H9 (cell line): ENCODE measurements at regions not wholly inside any gene's neighbourhood (a gene's known extent, or its start where the extent isn't known, plus 50 kb on each side); places are given as distances from the start of the nearest gene placed in this dataset.

ENCODE experiments used
- DNase-seq: peaks from one replicate; pipeline ENCODE4 v3.0.0-alpha.2; 2017
- H2AFZ ChIP-seq: one replicate; pipeline ENCODE4 v1.6.1; 2013; ENCODE audit warnings: mild to moderate bottlenecking, low read length, control low read depth, moderate library complexity
- H2AK5ac ChIP-seq: 2 replicates; pipeline ENCODE4 v1.6.1; 2013; ENCODE audit warnings: low read length, control low read depth, mixed read lengths; ENCODE audit not compliant: insufficient read length
- H2BK120ac ChIP-seq: one replicate; pipeline ENCODE4 v1.6.1; 2013; ENCODE audit warnings: low read depth, mild to moderate bottlenecking, low read length, control low read depth, inconsistent platforms; ENCODE audit not compliant: poor library complexity, severe bottlenecking
- H2BK12ac ChIP-seq: 2 replicates; pipeline ENCODE4 v1.6.1; 2013; ENCODE audit warnings: low read length, control low read depth, mixed read lengths, low read depth; ENCODE audit not compliant: insufficient read length
- H2BK15ac ChIP-seq: 2 replicates; pipeline ENCODE4 v1.6.1; 2013; ENCODE audit warnings: low read depth, low read length, control low read depth
- H2BK20ac ChIP-seq: one replicate; pipeline ENCODE4 v1.6.1; 2013; ENCODE audit warnings: low read depth, mild to moderate bottlenecking, low read length, control low read depth, inconsistent platforms; ENCODE audit not compliant: poor library complexity, severe bottlenecking
- H2BK5ac ChIP-seq: 2 replicates; pipeline ENCODE4 v1.6.1; 2013; ENCODE audit warnings: low read length, control low read depth, mixed read lengths; ENCODE audit not compliant: insufficient read length
- H3K14ac ChIP-seq: 2 replicates; pipeline ENCODE4 v1.6.1; 2013; ENCODE audit warnings: low read length, control low read depth; ENCODE audit not compliant: insufficient read depth
- H3K18ac ChIP-seq: 2 replicates; pipeline ENCODE4 v1.6.1; 2013; ENCODE audit warnings: low read depth, mild to moderate bottlenecking, mixed read lengths, low read length, control low read depth; ENCODE audit not compliant: insufficient read length
- H3K23ac ChIP-seq: 2 replicates; pipeline ENCODE4 v1.6.1; 2013; ENCODE audit warnings: low read length, control low read depth, mixed read lengths, low read depth; ENCODE audit not compliant: insufficient read length
- H3K23me2 ChIP-seq: 2 replicates; pipeline ENCODE4 v1.6.1; 2013; ENCODE audit warnings: low read depth, mild to moderate bottlenecking, mixed read lengths, low read length, control low read depth; ENCODE audit not compliant: insufficient read length, poor library complexity, severe bottlenecking
- H3K27ac ChIP-seq: 2 replicates; pipeline ENCODE4 v1.5.1; 2013; ENCODE audit warnings: low read length, control low read depth, mixed read lengths, low read depth; ENCODE audit not compliant: insufficient read length
- H3K27me3 ChIP-seq: 2 replicates; pipeline ENCODE4 v1.6.1; 2013; ENCODE audit warnings: low read length, control low read depth, inconsistent platforms; ENCODE audit not compliant: insufficient read depth
- H3K4ac ChIP-seq: 2 replicates; pipeline ENCODE4 v1.6.1; 2013; ENCODE audit warnings: low read depth, mild to moderate bottlenecking, control low read depth, inconsistent platforms, low read length, moderate library complexity
- H3K4me1 ChIP-seq: 2 replicates; pipeline ENCODE4 v1.6.1; 2013; ENCODE audit warnings: low read length, control low read depth, inconsistent platforms; ENCODE audit not compliant: insufficient read depth
- H3K4me2 ChIP-seq: 2 replicates; pipeline ENCODE4 v1.6.1; 2013; ENCODE audit warnings: low read length, control low read depth, mixed read lengths; ENCODE audit not compliant: insufficient read length, insufficient read depth
- H3K56ac ChIP-seq: 2 replicates; pipeline ENCODE4 v1.6.1; 2013; ENCODE audit warnings: low read depth, mild to moderate bottlenecking, mixed read lengths, low read length, control low read depth; ENCODE audit not compliant: insufficient read length
- H3K79me1 ChIP-seq: 2 replicates; pipeline ENCODE4 v1.6.1; 2013; ENCODE audit warnings: low read depth, mild to moderate bottlenecking, moderate library complexity, low read length, control low read depth, inconsistent platforms; ENCODE audit not compliant: insufficient read depth, poor library complexity, severe bottlenecking
- H3K79me2 ChIP-seq: 2 replicates; pipeline ENCODE4 v1.6.1; 2013; ENCODE audit warnings: low read length, control low read depth, inconsistent platforms; ENCODE audit not compliant: insufficient read depth
- H3K9ac ChIP-seq: 2 replicates; pipeline ENCODE4 v1.6.1; 2013; ENCODE audit warnings: low read length, control low read depth, mixed read lengths; ENCODE audit not compliant: insufficient read length; ENCODE audit errors: extremely low read depth
- H3K9me3 ChIP-seq: one replicate; pipeline ENCODE4 v1.6.1; 2013; ENCODE audit warnings: low read depth, low read length, inconsistent platforms; ENCODE audit not compliant: control insufficient read depth
- H3T11ph ChIP-seq: one replicate; pipeline ENCODE4 v1.6.1; 2013; ENCODE audit warnings: mild to moderate bottlenecking, low read length, control low read depth, inconsistent platforms
- H4K20me1 ChIP-seq: one replicate; pipeline ENCODE4 v1.6.1; 2013; ENCODE audit not compliant: control insufficient read depth, insufficient read length, insufficient read depth
- H4K5ac ChIP-seq: 2 replicates; pipeline ENCODE4 v1.6.1; 2013; ENCODE audit warnings: low read depth, mild to moderate bottlenecking, mixed read lengths, low read length, control low read depth; ENCODE audit not compliant: insufficient read length
- H4K8ac ChIP-seq: replicated peaks from 2 replicates; pipeline ENCODE4 v1.6.1; 2013; ENCODE audit warnings: low read length, control low read depth, mixed read lengths, low read depth; ENCODE audit not compliant: insufficient read length
- H4K91ac ChIP-seq: 2 replicates; pipeline ENCODE4 v1.6.1; 2013; ENCODE audit warnings: low read depth, mild to moderate bottlenecking, moderate library complexity, mixed read lengths, low read length, control low read depth; ENCODE audit not compliant: insufficient read length
- H3K27ac Mint-ChIP-seq, 3 experiments: 2 replicates in 2 of 3; 3 replicates in 1 of 3; pipeline ENCODE4 v1.8.0; 2020 to 2021; ENCODE audit warnings: mixed read lengths in 3 of 3, mild to moderate bottlenecking in 1 of 3, moderate library complexity in 1 of 3
- H3K27me3 Mint-ChIP-seq: 2 replicates; pipeline ENCODE4 v1.8.0; 2021; ENCODE audit warnings: low read depth, mild to moderate bottlenecking, moderate library complexity, mixed read lengths
- H3K36me3 Mint-ChIP-seq, 3 experiments: 2 replicates in 2 of 3; 3 replicates in 1 of 3; pipeline ENCODE4 v1.8.0; 2020 to 2021; ENCODE audit warnings: low read depth in 3 of 3, mixed read lengths in 3 of 3; ENCODE audit not compliant: insufficient read depth in 1 of 3
- H3K4me1 Mint-ChIP-seq, 2 experiments: 2 replicates each; pipeline ENCODE4 v1.8.0; 2020; ENCODE audit warnings: mixed read lengths in 2 of 2
- H3K4me3 Mint-ChIP-seq, 2 experiments: 2 replicates in 1 of 2; 3 replicates in 1 of 2; pipeline ENCODE4 v1.8.0; 2020 to 2021; ENCODE audit warnings: mild to moderate bottlenecking in 2 of 2, mixed read lengths in 2 of 2, moderate library complexity in 1 of 2
- H3K9me3 Mint-ChIP-seq, 2 experiments: 2 replicates in 1 of 2; 3 replicates in 1 of 2; pipeline ENCODE4 v1.8.0; 2020; ENCODE audit warnings: mild to moderate bottlenecking in 2 of 2, mixed read lengths in 2 of 2, moderate library complexity in 1 of 2
- CTCF ChIP-seq: fragments of 200-600 bp; sonication (generic); conservative IDR thresholded peaks from 3 replicates; pipeline ENCODE4 v1.8.0; 2021; ENCODE audit warnings: antibody characterized with exemption, mild to moderate bottlenecking
- WGBS: extraction: QIAGEN DNeasy Blood & Tissue Kit; methylation state at CpG from one replicate; pipeline ENCODE4 v1.1.7; 2013; ENCODE audit warnings: missing lambda C conversion rate, low lambda C conversion rate, mixed read lengths; ENCODE audit not compliant: insufficient read length; ENCODE audit errors: extremely low coverage; 5-methylcytosine and 5-hydroxymethylcytosine counted together

GRCh38 chr15:94793641-94794040, 562.3 kb downstream of the MCTP2 start:
- no peaks in the 10 kb centered on the region for H3K4me1 ChIP-seq
- peaks cover 0 to 8% (median 2%) of the 10 kb centered on the region in 3 experiments; a peak in 4 of 7 replicates for H3K36me3 Mint-ChIP-seq
- no peak overlapping the region for H2BK120ac ChIP-seq
- H2BK12ac ChIP-seq = no peak overlapping the region
- H3K4me3 Mint-ChIP-seq = no peak overlapping the region
- H3K9ac ChIP-seq = no peak overlapping the region
- no peak overlapping the region for H2AFZ ChIP-seq
- no peak overlapping the region for H3K4ac ChIP-seq
- H3K56ac ChIP-seq = no peak overlapping the region
- H2BK5ac ChIP-seq = no peak overlapping the region
- no peak overlapping the region for H3K18ac ChIP-seq
- H3K79me1 ChIP-seq = no peaks in the 10 kb centered on the region
- H3K23me2 ChIP-seq = no peaks in the 10 kb centered on the region
- no peak overlapping the region for H3K27ac ChIP-seq
- no peak overlapping the region for H2BK15ac ChIP-seq
- H3K14ac ChIP-seq = no peak overlapping the region
- no peak overlapping the region for H2AK5ac ChIP-seq
- DNase-seq = no peak
- no CpG with 5 or more reads among the region's 7 CpGs for WGBS
- H3K4me1 Mint-ChIP-seq = peaks cover 5 to 7% of the 10 kb centered on the region in 2 experiments
- no peaks in the 10 kb centered on the region for H3K27me3 Mint-ChIP-seq
- peaks cover 2 to 10% of the 10 kb centered on the region in 2 experiments for H3K9me3 Mint-ChIP-seq
- no peaks in the 10 kb centered on the region for H3K79me2 ChIP-seq
- no peaks in the 10 kb centered on the region for H3K9me3 ChIP-seq
- H2BK20ac ChIP-seq = no peak overlapping the region
- no peak overlapping the region for H3T11ph ChIP-seq
- H4K20me1 ChIP-seq = no peaks in the 10 kb centered on the region
- no peaks in the 10 kb centered on the region for H3K27me3 ChIP-seq
- H3K27ac Mint-ChIP-seq = no peak overlapping the region
- TF ChIP-seq CTCF = no peak
- no peak overlapping the region for H4K91ac ChIP-seq
- H3K23ac ChIP-seq = no peak overlapping the region
- no peak overlapping the region for H4K8ac ChIP-seq
- no peak overlapping the region for H4K5ac ChIP-seq
- H3K4me2 ChIP-seq = no peak overlapping the region
